Natural killer cell treated with Interleukin-12 subunit alpha and Interleukin-12 subunit beta and Interleukin-15 and Interleukin-18, amount 100 ng/mL, for 72 hours (primary cell): ENCODE measurements at regions not wholly inside any gene's neighbourhood (a gene's known extent, or its start where the extent isn't known, plus 50 kb on each side); places are given as distances from the start of the nearest gene placed in this dataset.

Source experiments
- ATAC-seq, 2 donors: fragments of 150-1000 bp; cut with Tn5 transposase in 1 of 2; sonication (Bioruptor Pico), chemical (Tn5 transposase) in 1 of 2; 2 replicates each; pipeline ENCODE4 v1.10.0; 2021
- DNase-seq: peaks from one replicate; pipeline ENCODE4 v3.0.0; 2022; ENCODE audit warnings: low spot score
- H3K27ac Mint-ChIP-seq, 2 donors: 1 replicate in 1 of 2; 2 replicates in 1 of 2; pipeline ENCODE4 v1.8.0; 2022; ENCODE audit warnings: mixed read lengths in 2 of 2, mild to moderate bottlenecking in 1 of 2, moderate library complexity in 1 of 2
- H3K27me3 Mint-ChIP-seq, 2 donors: 1 replicate in 1 of 2; 2 replicates in 1 of 2; pipeline ENCODE4 v1.8.0; 2022; ENCODE audit warnings: mixed read lengths in 2 of 2
- H3K36me3 Mint-ChIP-seq: one replicate; pipeline ENCODE4 v1.8.0; 2022; ENCODE audit warnings: mixed read lengths
- H3K4me1 Mint-ChIP-seq, 2 donors: 1 replicate in 1 of 2; 2 replicates in 1 of 2; pipeline ENCODE4 v1.8.0; 2022; ENCODE audit warnings: low read depth in 2 of 2, mixed read lengths in 2 of 2, mild to moderate bottlenecking in 1 of 2
- H3K4me3 Mint-ChIP-seq: one replicate; pipeline ENCODE4 v1.8.0; 2022; ENCODE audit warnings: mixed read lengths
- H3K9me3 Mint-ChIP-seq: 2 replicates; pipeline ENCODE4 v1.8.0; 2022; ENCODE audit warnings: mixed read lengths

DNA sequence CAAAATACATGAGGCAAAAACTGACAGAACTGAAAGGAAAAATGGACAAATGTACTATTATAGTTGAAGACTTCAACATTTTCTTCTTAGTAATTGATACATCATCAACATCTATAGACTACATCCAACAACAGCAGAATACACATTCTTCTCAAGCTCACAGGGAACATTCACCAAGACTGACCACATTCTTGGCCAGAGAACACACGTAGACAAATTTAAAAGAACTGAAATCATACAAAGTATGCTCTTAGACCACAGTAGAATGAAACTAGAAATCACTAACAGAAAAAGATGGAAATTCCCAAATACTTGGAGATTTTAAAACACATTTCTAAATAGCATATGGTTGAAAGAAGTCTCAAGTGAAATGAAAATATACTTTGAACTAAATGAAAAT, 55.1 kb upstream of the NSMCE3 start:
- H3K4me3 Mint-ChIP-seq = no peak overlapping the region
- no peak overlapping the region for H3K27ac Mint-ChIP-seq

DNA sequence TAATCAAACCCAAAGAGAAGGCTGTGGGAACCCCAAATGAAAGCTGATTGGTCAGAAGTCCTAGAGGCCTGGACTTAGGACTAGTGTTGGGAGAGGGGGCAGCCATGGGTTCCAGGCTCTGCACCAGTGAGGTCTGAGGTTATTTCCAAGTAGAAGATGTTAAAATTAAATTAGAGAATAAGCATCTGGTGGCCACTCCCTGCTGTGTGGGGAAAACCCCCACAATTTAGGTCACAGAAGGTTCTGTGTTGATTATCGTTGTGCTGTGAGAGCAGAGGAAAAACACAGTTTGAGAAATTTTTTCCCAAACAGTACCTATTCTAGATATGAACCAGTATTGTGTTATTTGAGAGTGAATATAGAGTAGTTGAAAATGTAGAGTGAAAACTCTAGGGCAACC, 53.9 kb upstream of the NSMCE3 start:
- H3K27me3 Mint-ChIP-seq = peaks cover 24 to 59% of the 10 kb centered on the region in 2 donors
- DNase-seq = no peak
- ATAC-seq = no peak
- H3K4me3 Mint-ChIP-seq = no peak overlapping the region
- H3K27ac Mint-ChIP-seq = no peak overlapping the region
- no peaks in the 10 kb centered on the region for H3K4me1 Mint-ChIP-seq
- H3K36me3 Mint-ChIP-seq = peaks cover 13% of the 10 kb centered on the region
- H3K9me3 Mint-ChIP-seq = peaks cover 3% of the 10 kb centered on the region

More for the DNA sequence above, 55.1 kb upstream of the NSMCE3 start:
- ATAC-seq = no peak
- H3K4me1 Mint-ChIP-seq = no peaks in the 10 kb centered on the region
- no peak for DNase-seq
- H3K27me3 Mint-ChIP-seq = peaks cover 24 to 59% of the 10 kb centered on the region in 2 donors
- H3K9me3 Mint-ChIP-seq = peaks cover 3% of the 10 kb centered on the region
- peaks cover 13% of the 10 kb centered on the region for H3K36me3 Mint-ChIP-seq

DNA sequence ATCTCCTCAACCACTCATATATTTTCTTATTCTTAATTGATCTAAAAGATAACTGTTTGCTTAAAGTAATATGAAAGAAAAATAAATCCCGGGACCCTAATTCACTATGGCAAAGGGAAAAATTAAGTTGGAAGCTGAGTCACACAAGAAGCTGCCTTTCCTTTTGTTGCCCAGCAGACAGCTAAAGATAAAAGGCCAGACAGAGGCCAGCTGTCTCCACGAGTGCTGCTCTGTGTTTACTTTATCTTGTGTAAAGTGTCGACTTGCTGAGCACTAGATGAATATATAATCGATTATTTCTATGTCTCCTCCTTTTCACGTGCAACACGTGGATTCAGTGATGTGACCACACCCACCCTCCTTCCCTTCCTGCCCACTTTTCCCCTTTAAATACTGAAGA, 52.8 kb upstream of the NSMCE3 start:
- ATAC-seq (no peak), DNase-seq (no peak)
- Mint-ChIP-seq H3K4me1 (no peaks in the 10 kb centered on the region), H3K36me3 (peaks cover 13% of the 10 kb centered on the region), H3K27me3 (peaks cover 22 to 52% of the 10 kb centered on the region in 2 donors), H3K4me3 (no peak overlapping the region), H3K9me3 (peaks cover 3% of the 10 kb centered on the region), H3K27ac (no peak overlapping the region)

DNA sequence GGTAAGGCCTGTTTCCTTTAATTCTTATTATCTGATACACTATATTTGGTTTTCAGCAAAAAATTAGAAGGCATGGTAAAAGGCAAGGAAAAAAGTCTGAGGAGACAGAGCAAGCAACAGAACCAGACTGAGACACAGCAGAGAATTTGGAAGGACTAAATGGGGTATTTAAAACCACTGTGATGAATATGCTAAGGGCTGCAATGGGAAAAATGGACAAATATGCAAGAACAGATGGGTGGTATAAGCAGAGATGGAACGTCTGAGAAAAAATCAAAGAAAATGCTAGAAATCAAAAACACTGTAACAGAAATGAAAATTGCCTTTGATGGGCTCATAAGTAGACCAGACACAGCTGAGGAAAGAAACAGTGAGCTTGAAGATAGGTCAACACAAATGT, 50.8 kb upstream of the NSMCE3 start:
- no peak overlapping the region for H3K27ac Mint-ChIP-seq
- peaks cover 24 to 51% of the 10 kb centered on the region in 2 donors for H3K27me3 Mint-ChIP-seq
- ATAC-seq = no peak
- H3K4me3 Mint-ChIP-seq = no peak overlapping the region
- H3K36me3 Mint-ChIP-seq = peaks cover 5% of the 10 kb centered on the region
- H3K9me3 Mint-ChIP-seq = peaks cover 3% of the 10 kb centered on the region
- no peaks in the 10 kb centered on the region for H3K4me1 Mint-ChIP-seq
- no peak for DNase-seq

DNA sequence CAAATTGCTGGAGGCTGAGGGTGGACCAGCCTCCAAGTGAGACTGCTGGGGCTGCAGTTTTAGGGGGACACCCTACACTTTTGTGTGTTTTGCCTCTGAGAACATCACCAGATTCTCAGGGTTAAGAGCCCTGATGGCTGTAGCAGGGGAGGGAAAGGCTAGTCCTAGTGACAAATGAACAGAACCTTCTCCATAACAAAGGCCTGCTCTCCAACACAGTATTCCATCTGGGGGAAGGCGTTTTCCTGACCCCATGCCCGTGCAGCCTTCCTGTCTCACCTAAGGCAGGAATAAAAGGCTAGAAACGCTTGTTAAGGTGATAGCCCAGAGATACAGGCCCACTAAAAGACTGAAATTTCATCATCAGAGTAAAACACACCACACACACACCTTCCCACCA, 50.2 kb upstream of the NSMCE3 start:
- Mint-ChIP-seq H3K27ac (no peak overlapping the region), H3K36me3 (peaks cover 2% of the 10 kb centered on the region), H3K27me3 (peaks cover 22 to 46% of the 10 kb centered on the region in 2 donors), H3K4me1 (no peaks in the 10 kb centered on the region), H3K4me3 (no peak overlapping the region), H3K9me3 (peaks cover 3% of the 10 kb centered on the region)
- ATAC-seq (no peak), DNase-seq (no peak)
